HG03342 (cell line): ENCODE measurements at regions not wholly inside any gene's neighbourhood (a gene's known extent, or its start where the extent isn't known, plus 50 kb on each side); places are given as distances from the start of the nearest gene placed in this dataset.

ENCODE experiments used
- ATAC-seq: cut with Tn5 transposase; IDR thresholded peaks from one replicate; pipeline ENCODE4 v1.9.1; 2021; ENCODE audit warnings: mild to moderate bottlenecking, moderate library complexity; ENCODE audit not compliant: unreplicated experiment

DNA sequence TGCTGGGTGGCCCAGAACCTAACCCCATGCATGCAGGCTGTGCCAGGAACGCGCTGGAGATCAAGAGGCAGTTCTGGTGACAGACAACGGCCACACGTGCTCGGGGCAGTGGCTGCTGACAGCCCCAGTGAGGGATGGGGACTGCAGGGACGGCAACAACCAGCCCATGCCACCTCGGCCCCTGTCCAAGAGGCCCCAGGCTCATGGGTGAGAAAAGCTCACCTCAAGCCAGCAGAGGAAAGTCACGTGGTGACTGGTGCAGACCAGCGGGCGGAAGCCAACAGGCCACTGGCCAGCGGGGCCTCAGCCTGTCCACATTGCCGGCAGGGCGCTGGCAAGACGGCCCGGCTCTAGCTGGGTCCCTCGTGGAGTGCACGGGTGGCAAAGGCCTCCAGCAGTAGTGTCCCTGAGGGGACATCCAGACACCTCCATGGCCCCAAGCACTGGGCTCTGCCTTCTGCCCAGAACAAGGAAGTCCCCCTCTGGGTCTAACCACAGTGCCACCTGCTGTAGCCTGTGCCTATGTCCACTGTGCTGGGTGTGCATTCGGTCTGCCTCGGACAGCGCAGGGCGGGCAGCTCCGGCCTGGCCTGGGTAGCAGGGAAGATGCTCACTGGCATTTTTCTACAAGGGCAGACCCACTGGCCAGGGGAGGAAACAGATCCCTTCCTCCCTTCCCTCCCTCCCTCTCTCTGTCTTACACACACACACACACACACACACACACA, 134.1 kb downstream of the NCOR2 start:
- ATAC-seq: no peak

DNA sequence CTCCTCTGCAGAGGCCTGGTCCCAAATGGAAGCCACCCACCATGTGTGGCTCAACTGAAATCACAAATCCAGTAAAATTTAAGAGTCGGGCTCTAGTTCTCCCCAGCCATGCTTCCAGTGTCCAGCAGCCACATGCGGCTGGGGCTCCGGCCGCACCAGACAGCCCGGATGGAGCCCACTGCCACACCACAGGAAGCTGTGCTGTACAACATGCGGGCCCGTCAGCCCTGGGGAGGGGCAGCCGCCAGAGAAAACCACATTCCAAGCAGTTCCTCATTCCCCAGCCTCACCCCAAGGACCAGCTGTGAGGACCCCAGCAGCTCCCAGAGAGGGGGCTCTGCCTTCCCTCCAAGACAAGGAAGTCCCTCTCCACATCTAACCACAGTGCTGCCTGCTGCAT, 135.0 kb downstream of the NCOR2 start:
- no peak for ATAC-seq

DNA sequence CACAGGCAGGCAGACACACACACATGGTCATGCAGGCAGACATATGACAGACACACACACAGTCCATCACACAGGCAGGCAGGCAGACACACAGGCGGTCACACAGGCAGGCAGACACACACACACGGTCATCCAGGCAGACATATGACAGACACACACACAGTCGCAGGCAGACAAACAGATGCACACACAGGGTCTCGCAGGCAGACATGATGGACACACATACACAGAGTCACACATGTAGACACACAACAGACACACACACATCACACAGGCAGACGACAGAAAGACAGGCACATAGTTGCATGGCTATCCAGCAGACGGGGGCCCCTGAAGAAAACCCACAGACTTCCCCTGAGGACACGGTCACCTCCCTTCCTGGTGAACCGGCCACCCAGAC, 135.4 kb downstream of the NCOR2 start:
- no peak for ATAC-seq

DNA sequence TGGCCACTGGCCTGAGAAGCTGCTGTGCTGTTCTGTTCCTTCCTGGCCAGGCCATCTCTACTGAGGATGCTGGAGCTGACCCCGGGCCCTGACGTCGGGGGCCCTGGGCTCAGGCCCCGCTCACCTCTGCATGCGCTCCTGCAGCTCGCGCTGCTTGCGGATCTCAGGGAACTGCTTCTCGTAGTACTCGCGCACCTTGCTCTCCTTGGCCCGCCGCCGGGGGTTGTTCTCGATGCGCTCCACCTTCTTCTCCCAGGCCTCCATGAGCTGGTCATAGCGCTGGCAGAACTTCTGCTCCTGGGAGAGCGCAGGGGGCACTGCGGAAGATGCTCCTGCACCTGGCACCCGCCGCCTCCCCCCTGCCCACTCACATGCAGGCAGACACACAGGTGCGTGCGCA, 135.6 kb downstream of the RFLNA start:
- no peak for ATAC-seq

DNA sequence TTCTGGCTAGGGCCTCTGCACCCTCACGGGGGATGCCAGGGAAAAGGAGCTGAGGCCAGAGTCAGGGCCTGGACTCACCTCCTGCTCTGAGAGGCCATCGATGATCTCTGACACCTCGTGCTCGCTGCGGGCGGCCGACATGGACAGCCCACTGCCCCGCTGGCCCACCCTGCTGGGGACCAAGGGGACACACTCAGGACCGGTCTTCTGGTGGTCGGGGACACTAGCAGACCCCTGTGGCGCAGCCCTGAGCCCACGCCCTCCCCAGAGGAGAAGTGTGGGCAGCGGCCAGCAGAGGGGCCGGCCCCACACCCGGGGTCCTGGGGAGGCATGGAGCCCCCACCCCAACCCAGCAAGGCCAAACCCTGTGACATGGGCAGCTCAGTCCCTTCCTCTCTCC, 134.6 kb downstream of the RFLNA start:
- ATAC-seq: no peak

DNA sequence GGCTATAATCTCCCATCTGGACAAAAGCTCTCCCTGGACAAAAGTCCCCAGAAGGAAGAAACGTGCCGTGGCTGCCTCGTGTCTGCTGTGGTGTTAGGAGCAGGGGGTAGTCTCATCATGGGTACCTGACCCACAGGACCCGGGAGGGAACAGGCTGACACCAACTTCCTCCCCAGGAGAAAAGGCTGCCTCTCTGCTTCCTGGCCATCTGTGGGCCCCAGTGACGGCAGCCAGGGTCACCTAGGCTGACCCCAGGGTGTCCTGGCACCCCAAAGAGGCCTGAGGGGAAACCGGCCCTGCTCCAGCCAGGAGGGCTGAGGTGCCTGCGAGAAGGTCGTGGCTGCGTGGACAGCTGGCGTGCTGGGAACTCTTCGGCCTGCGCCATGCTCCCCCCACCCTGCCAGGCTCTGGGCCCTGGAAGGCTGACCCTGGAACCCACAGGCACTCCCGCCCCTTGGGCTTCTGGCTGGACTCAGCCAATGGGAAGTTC, 133.9 kb downstream of the RFLNA start:
- no peak for ATAC-seq

DNA sequence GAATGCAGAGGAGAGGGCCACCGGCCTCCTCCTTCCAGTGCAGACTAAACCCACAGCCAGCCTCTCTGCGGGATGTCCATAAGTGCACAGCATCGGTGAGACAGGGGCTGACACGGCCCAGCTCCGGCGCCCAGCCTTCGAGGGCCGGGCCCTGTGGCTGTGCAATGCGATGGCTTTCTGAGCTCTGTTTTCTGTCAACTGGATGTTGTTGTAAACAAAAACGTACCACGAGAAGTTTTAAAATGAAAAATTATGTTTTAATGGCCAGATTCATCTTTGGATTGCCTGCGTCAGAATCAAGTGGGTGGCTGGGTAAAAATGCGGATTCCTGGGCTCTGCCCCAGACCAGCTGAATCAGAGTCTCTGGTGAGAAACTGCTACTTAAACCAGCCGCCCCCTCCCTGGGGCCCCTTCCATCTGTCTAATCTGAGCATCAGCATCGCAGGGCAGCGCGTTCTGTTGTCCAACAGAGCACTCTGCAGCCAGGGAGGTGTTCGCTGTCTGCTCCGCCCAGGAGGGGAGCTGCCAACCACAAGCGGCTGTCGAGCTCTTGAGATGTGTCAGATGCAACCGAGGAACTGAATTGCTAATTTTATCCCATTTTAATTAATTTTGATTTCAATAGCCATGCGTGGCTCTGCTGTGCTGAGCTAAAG, 133.4 kb downstream of the RFLNA start:
- no peak for ATAC-seq

DNA sequence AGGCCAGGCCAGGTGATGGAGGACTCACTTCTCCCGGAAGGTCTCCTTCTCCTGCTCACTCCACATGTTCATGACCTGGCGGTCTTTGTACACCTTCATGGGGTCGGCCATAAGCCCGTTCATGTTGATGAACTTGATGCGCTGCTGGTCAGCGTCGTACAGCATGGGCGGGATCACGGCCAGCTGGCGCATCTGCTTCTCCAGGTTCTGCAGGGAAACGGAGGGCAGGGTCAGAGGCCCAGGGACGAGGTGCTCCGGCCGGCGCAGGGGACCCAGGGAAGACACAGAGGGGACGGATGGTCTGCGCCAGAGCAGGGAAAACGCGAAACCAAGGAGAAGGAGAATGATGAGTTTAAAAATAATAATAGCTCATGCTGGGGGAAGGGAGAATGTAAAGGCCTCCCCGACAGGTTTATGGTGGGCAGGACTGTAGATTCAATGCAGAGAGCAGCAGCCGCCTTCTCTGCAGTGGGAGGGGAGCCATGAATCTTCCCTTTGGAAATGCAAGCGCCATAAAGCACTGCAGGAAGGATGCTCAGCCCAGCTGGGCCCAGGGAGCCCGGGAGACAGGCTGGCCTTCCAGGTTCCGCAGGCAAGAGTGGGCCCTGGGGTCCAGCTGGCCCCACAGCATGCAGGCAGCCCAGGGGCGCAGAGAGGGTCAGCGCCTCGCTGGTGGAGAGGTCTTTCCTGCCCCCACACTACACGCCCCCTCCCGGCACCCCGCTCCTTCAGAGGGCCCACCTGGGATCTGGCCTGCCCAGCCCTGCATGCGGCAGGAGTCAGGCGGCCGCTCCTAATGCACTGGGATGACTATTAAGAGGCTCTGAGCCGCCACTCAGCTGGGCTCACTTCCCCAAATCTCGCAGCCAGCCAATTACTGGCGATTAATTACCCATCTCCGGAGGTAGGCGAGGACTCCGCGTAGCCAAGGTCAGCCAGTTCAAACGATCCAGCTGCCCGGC, 132.0 kb downstream of the RFLNA start:
- ATAC-seq: no peak

DNA sequence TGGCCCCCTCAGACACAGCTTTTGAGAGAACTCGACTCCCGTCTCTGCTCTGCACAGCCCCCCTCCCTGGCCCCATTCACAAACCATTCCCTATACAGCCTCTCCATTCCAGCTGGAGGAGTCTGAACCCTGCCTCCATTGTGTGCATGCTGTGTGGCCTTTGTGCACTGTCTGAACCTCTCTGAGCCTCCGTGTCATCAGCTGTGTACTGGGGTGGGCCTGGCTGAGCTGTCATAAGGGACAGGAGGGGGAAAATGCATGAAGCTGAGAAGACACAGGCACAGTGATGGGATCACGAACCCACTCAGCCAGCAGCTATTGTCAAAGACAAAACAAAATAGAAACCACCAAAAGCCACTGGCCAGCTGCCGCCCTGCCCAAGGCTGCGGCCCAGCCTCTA, 130.8 kb downstream of the RFLNA start:
- ATAC-seq: no peak

DNA sequence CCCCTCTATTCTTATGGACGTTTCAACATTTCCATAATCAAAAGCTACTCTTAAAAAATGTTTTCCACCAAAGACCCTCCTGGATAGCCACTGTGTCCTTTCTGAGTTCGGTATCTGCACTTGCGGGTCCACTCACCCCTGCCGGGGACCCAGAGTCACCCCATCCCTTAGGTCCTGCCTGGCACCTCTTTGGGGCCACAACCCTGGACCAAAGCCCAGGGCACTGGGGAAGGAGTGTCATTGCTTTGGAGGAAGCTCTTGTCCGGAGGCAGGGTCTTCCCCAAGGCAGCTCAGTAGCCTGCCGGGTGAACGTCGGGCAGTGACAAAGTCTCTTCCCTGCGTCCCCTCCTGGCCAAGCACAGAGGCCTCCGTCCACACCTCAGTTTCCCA, 129.6 kb downstream of the RFLNA start:
- ATAC-seq: no peak

DNA sequence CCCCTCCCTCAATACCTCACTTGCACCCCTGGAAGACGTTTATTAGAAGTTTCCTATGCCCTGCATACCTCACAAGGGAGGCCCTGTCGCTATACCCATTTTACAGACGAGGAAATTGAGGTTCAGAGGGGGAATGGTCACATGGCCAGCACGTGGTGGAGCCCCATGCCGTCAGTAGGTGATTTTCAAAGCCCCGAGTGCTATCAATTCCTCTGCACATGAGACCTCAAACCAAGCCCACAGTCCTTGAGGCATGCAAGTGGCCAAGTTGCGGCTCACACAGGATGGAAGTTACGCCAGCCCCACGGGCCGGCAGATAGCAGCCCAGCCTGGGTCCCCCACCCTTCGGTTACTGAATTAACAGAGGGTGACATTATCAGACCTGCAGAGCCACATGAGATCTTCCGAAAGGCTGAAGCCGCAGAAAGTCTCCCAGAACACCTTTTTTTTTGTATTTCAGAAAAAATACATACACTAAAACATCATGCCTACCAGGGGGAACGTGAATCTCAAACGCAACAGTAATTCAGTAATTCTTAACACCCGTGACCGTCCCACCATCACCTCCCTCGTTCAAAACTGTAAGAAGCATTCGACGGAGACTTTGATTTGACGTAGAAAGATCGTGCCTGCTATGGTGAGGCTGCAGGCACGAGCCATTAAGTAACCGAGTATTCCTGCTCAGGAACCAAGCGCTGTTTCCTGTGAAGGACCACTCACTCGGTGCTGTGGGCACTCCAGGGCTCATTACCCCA, 129.0 kb downstream of the RFLNA start:
- no peak for ATAC-seq

DNA sequence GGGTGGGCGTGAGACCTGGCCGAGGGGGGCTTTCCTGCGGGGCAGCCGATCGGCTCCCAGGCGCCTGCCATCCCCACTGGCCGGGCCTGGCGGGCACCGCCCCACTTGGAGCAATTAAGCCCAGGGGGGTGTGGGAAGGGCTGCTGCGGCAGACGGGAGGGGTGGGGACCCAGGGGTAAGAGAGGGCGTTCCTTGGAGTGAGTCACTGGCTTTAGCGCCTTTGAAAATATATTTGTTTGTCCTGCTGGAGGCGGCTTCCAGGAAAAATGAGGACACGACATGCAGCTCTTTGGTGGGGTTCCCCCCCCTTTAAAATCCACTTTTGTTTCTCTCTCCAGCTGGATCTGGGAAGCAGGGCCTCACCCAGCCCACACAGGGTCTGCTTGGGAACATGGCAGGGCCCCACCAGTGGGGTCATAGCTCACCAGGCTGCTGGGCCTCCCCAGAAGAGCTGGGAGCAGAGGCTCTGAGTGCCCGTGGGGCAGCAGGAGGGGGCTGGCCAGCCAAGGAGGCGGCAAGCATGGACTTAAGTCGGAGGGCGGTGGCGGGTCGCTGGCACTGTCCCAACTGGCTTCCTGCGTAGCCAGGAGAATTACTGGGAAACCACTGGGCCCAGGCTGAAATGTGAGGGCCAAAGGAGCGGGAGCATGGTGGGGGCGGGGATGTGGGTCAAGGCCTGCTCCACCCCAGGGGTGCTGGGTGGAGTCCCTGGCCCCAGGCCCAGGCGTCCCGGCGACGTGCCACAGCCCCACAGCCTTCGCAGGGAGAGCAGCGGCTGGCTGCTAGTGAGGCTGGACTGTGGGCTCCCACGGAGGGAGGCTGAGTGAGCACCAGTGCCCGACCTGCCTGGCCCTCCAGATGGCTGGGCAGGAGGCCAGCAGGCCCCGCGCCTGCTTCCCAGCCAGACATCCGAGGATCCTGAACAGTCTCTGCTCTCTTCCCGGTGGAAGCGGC, 128.0 kb downstream of the RFLNA start:
- no peak for ATAC-seq

DNA sequence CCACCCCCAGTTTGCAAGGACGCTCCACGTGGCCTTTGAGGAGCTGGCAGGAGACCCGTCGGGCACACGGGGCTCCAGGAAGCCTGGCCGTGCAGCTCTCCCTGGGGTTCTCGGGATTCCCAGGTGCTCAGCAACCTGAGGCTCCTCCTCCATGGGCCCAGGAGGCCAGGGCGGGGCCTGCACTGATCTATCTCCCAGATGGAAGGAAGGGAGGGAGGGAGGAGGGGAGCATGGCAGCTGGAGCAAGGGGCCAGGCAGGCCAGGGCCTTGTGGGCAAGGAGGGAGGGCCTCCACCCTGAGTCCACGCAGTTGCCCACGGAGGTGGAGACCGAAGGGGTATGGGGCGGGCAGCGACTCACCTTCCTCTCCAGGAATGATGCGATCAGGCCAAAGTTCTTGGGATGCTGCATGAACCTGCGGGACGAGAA, 127.3 kb downstream of the RFLNA start:
- no peak for ATAC-seq

DNA sequence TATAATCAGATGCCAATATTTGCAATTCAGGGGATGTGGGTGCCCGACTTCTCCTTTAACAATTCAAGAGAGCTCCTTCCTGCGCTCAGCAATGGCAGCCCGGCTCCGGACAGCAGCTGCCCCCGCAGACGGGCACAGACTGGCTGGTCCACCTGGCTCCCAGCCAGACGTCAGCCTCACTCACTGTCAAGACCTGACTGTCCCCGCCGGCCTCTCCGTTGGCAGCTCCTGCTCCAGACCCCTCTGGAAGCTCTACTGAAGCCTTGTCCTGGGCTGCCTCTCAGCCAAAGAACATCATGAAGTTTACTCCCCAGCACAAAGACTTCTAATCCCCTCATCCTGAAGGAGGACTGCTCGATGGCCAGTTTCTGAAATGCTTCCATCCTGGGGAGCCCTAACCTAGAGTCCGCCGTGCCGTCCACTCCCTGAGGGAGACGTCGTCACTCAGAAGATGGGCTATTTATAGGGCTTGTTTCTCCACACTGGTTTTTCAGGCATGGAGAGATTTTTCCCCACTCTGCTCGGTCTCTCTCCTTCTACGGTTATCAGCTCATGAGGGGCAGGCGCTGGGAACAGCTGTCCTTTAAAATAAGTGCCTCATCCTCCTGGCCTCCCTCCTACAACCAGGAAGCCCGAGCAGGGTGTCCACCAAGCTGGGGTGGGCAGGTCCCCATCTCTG, 126.2 kb downstream of the RFLNA start:
- ATAC-seq: no peak

DNA sequence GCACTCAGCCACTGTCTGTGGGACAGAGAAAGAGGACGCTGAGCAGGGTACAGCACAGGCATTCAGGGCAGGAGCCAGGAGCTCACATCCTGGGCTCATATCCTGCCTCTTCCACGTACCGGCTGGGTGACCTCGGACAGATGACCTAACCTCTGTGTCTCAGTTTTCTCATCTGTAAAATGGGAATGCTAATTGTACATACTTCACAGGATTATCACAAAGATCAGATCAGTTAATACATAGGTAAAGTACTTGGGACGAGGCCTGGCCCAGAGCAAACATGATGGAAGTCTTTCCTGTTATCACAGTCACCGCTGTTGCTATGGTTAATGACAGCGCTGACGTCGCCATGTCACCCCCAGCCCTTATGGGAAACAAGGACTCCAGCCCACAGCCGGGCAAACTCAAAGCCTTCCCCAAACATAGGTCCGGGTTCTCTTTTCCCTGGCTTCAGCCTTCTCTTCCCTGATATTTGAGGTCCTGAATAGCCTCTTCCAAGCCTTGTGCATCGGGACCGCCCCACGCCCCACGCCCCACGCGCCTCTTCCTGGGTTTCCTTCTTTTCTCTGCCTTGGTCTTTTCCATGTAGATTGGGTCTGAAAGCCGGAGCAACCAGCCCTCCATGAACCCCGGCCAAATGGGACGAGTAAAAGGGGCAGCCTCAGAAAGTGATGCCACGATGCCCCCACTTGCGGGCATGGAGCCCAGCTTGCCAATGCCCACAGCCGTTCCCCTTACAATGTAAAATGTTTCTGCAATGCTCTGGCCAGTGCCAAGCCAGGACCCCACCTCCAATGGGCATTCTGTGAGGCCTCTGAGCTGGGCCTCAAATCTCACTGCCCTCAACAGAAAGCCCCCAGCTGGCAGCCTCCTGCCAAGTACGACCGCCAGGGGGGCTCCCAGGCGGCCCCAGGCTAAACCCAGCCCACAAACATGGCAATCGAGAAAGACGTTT, 125.4 kb downstream of the RFLNA start:
- no peak for ATAC-seq

DNA sequence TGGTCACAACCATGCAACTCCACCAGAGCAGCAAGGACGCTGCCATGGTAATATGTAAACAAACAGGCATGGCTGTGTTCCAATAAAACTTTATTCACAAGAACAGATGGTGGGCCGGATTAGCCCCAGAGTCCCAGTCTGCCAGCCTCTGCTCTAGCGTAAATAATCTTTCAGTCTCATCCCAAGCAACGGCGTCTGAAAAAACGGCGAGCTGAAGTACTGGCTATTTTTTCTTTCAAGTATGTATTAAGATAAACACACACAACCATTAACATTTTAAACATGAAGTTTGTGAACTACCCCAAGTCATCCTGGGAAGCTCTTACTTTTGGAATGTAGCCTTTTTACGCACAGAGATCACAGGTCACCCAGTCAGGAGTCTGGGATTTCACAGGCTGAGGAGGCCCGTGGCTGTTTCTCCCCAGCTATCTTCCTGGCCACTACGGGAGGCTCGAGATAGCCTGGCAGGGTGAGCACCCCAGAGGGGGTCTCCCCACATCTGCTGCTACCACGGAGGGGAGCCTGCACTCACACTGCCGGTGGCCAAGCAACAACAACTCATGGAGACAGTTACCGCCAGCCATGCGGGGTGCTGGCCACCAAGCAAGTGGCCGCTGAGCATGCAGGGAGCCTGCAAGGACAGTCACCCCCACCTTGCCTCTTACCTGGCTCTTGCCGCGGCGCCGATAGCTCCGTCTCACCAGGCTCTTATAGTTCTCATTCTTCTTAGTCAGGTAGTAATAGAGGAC, 124.6 kb downstream of the RFLNA start:
- no peak for ATAC-seq

DNA sequence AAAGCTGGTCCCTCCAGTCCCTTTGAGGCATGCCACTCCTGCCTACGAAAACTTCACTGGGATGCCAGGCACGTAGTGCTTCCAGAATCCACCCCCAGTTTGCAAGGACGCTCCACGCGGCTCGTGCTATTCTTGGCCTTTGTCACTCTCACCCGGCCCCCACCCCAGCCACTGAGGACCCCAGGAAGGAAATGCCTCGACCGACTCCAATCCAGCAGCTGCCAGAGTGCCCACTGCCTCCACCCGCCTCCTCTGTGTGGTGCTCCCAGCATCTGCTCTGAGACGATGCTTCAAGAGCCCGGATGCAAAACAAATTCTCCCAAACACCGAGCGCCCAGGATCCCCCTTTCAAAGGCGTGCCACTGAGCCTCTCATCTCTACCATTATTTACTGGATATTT, 123.9 kb downstream of the RFLNA start:
- ATAC-seq: no peak
